Breast epithelium (tissue), 4 donors: ENCODE measurements at regions not wholly inside any gene's neighbourhood (a gene's known extent, or its start where the extent isn't known, plus 50 kb on each side); places are given as distances from the start of the nearest gene placed in this dataset.

Experiments used
- DNase-seq, 2 donors: peaks; one replicate each; pipeline ENCODE4 v3.0.0-alpha.2; 2019; ENCODE audit warnings: low spot score in 2 of 2
- H3K27ac ChIP-seq, 2 donors: fragments of 200-600 bp; sonication (generic) in 1 of 2; one replicate each; pipeline ENCODE4 v1.5.1; 2016 to 2019; ENCODE audit warnings: mild to moderate bottlenecking in 1 of 2
- H3K27me3 ChIP-seq, 2 donors: fragments of 200-600 bp; sonication (generic) in 1 of 2; one replicate each; pipeline versions ENCODE4 v1.5.1 to v1.6.0; 2017 to 2019; ENCODE audit warnings: control low read depth in 1 of 2, mild to moderate bottlenecking in 1 of 2
- H3K36me3 ChIP-seq: fragments of 200-600 bp; one replicate; pipeline ENCODE4 v1.5.1; 2019
- H3K4me1 ChIP-seq, 2 donors: fragments of 200-600 bp; sonication (generic); one replicate each; pipeline ENCODE4 v1.5.1; 2016 to 2019; ENCODE audit warnings: control low read depth in 1 of 2
- H3K4me3 ChIP-seq, 3 donors: fragments of 200-600 bp; sonication (generic); 1 replicate in 2 of 3; 2 replicates in 1 of 3; pipeline ENCODE4 v1.5.1; 2016 to 2019; ENCODE audit warnings: mild to moderate bottlenecking in 3 of 3, moderate library complexity in 2 of 3
- H3K9me3 ChIP-seq, 2 donors: fragments of 200-600 bp; sonication (generic) in 1 of 2; one replicate each; pipeline ENCODE4 v1.5.1; 2016 to 2019; ENCODE audit warnings: control low read depth in 1 of 2
- POLR2A ChIP-seq: fragments of 450-650 bp; IDR thresholded peaks from one replicate; pipeline ENCODE4 v1.6.1; 2016; ENCODE audit warnings: antibody characterized with exemption, mild to moderate bottlenecking, moderate library complexity
- POLR2AphosphoS5 ChIP-seq, 3 donors: sonication (generic); formaldehyde crosslinking; IDR thresholded peaks; one replicate each; pipeline ENCODE4 v1.6.1; 2017; ENCODE audit warnings: antibody characterized with exemption in 3 of 3
- intact Hi-C: fragments of 100-400 bp; cut with DNase I; formaldehyde crosslinking; loops from one replicate; pipeline ENCODE4 v1.15.1; 2023; ENCODE audit warnings: low total_unique reads
- TF ChIP-seq, protein P1 (sequence below), 3 donors: fragments of 450-650 bp; IDR thresholded peaks; one replicate each; pipeline ENCODE4 v1.5.1; 2016 to 2017; ENCODE audit warnings: antibody characterized with exemption in 3 of 3, mild to moderate bottlenecking in 3 of 3, moderate library complexity in 3 of 3

DNA sequence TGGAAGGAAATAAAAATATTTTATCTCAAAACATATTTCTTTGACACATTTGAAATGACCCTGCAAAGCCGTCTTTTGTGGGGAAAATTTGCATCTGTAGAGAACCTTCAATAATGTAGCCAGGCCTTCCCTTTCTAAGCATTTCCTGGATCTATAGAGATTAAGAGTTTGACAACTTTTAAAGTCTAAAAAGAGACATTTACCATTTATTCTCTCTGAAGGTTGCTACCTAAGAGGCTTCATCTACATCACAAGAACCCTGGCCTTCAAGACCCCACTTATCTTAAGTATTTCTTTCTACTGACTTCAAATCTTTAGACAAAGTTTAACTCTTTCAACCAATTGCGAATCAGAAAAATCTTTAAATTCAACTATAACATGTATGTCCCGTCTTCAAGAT lies 1639.8 kb downstream of the RPA4 start:
- DNase-seq, result no peak
- intact Hi-C loops, result no loop called here
- no peak for TF ChIP-seq POLR2A
- TF ChIP-seq, protein P1, sequence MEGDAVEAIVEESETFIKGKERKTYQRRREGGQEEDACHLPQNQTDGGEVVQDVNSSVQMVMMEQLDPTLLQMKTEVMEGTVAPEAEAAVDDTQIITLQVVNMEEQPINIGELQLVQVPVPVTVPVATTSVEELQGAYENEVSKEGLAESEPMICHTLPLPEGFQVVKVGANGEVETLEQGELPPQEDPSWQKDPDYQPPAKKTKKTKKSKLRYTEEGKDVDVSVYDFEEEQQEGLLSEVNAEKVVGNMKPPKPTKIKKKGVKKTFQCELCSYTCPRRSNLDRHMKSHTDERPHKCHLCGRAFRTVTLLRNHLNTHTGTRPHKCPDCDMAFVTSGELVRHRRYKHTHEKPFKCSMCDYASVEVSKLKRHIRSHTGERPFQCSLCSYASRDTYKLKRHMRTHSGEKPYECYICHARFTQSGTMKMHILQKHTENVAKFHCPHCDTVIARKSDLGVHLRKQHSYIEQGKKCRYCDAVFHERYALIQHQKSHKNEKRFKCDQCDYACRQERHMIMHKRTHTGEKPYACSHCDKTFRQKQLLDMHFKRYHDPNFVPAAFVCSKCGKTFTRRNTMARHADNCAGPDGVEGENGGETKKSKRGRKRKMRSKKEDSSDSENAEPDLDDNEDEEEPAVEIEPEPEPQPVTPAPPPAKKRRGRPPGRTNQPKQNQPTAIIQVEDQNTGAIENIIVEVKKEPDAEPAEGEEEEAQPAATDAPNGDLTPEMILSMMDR (IDR thresholded peaks at IDR 0.05), result no peak
- TF ChIP-seq POLR2AphosphoS5 (IDR thresholded peaks at IDR 0.05), result no peak

DNA sequence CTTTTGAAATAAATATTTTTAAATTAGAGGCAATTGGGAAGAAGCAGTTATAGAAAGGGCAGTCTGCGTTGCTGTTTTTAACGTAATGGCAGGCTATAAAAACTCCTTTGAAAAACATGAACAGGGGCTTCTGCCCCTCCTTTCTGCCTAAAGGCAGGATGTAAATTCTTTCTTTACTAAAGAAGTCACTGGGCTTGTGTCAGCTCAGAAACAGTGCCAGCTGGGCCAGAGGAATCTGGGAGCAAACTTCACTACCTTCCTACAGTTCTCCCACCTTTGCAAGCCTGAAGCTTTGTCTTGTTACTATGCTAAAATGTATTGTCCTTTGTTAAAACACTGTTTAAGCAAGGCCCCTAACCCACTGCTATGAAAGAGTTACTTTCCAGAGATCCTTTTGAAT lies 1664.8 kb downstream of the RPA4 start:
- Histone ChIP-seq H3K27me3 (peaks cover 0 to 19% of the 10 kb centered on the region in 2 donors), H3K36me3 (no peaks in the 10 kb centered on the region), H3K4me1 (no peaks in the 10 kb centered on the region), H3K27ac (no peak overlapping the region), H3K4me3 (no peak overlapping the region), H3K9me3 (peaks cover 0 to 6% of the 10 kb centered on the region in 2 donors)
- TF ChIP-seq POLR2AphosphoS5 (IDR thresholded peaks at IDR 0.05) (no peak), POLR2A (no peak)
- TF ChIP-seq, protein P1 (IDR thresholded peaks at IDR 0.05), result no peak
- no peak for DNase-seq
- intact Hi-C loops, result loop anchor here (5.0 kb wide), 1 partner anchor 264 kb away; no protein-coding TSS in a partner anchor

More for the DNA sequence above, 1639.8 kb downstream of the RPA4 start:
- Histone ChIP-seq H3K9me3 (no peaks in the 10 kb centered on the region), H3K27me3 (peaks cover 0 to 10% of the 10 kb centered on the region in 2 donors), H3K27ac (no peak overlapping the region), H3K4me3 (no peak overlapping the region), H3K4me1 (no peaks in the 10 kb centered on the region), H3K36me3 (no peaks in the 10 kb centered on the region)

DNA sequence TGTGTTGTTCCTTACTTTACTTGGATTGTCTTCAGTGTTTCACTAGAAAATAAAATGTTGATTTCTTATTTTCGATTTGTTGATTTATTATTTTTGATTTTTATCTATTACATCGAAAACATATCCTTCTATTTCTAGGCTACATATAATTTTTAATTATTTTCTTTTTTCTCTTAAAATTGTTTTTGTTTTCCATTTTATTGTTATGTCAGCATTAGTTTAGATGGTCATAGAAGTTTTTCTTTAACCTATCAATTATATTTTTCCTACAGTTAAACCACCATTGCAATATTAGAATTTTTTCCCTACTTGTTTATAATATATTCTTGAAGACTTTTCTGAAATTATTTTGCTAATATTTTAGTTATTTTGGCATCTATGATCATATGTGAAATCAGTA lies 1685.1 kb downstream of the RPA4 start:
- peaks cover 0 to 9% of the 10 kb centered on the region in 2 donors for H3K27me3 ChIP-seq
- TF ChIP-seq POLR2AphosphoS5 (IDR thresholded peaks at IDR 0.05), result no peak
- TF ChIP-seq, protein P1 (IDR thresholded peaks at IDR 0.05), result no peak
- TF ChIP-seq POLR2A, result no peak
- no peak overlapping the region for H3K27ac ChIP-seq
- H3K36me3 ChIP-seq, result peaks cover 3% of the 10 kb centered on the region
- no peaks in the 10 kb centered on the region for H3K9me3 ChIP-seq
- H3K4me1 ChIP-seq, result no peaks in the 10 kb centered on the region
- DNase-seq, result no peak
- H3K4me3 ChIP-seq, result no peak overlapping the region
- intact Hi-C loops, result no loop called here

DNA sequence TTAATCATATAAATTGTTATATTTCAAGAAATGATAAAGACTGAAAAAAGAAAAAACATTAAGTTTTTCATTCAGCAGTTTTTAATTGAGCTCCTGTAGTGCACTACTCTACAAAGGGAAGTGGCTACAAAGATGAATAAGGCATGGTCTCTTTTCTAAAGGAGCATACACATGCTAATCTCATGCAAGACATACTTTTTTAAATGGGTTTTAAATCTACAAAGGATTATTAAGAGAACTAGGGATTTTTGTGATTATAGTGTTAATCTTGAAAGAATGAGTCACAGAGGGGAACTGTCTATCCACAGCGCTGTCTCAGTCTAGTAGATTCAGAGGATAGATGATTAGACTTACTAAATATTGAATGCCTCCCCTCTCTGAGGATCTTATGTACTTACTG lies 1722.2 kb downstream of the RPA4 start:
- H3K9me3 ChIP-seq, result no peaks in the 10 kb centered on the region
- no peaks in the 10 kb centered on the region for H3K36me3 ChIP-seq
- H3K4me1 ChIP-seq, result no peaks in the 10 kb centered on the region
- no peak overlapping the region for H3K4me3 ChIP-seq
- TF ChIP-seq POLR2A (no peak), POLR2AphosphoS5 (IDR thresholded peaks at IDR 0.05) (no peak)
- TF ChIP-seq, protein P1 (IDR thresholded peaks at IDR 0.05), result no peak
- no peak overlapping the region for H3K27ac ChIP-seq
- DNase-seq, result no peak
- intact Hi-C loops, result no loop called here
- H3K27me3 ChIP-seq, result peaks cover 0 to 18% of the 10 kb centered on the region in 2 donors

DNA sequence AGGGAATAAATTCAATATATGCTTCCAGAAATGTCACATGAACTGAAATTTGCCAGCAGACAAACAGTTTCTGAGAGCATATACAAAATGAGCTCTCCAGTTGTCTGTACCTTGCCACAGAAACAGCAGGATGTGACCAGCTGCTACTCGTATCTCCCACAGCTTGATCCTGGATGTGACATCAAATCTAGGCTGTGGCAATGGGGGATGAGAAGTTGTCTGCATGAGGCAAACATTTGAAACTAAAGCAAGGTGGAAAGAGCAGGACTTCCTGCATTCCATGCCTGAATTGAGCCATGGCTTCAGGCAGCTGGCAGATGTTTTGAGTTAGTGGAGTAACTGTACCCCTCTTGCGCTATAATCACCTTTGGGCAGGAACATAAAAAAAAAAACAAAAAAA lies 1724.0 kb downstream of the RPA4 start:
- Histone ChIP-seq H3K4me3 (no peak overlapping the region), H3K27me3 (peaks cover 0 to 18% of the 10 kb centered on the region in 2 donors), H3K27ac (no peak overlapping the region), H3K36me3 (no peaks in the 10 kb centered on the region), H3K9me3 (no peaks in the 10 kb centered on the region), H3K4me1 (no peaks in the 10 kb centered on the region)
- TF ChIP-seq POLR2AphosphoS5 (IDR thresholded peaks at IDR 0.05) (no peak), POLR2A (no peak)
- TF ChIP-seq, protein P1 (IDR thresholded peaks at IDR 0.05), result no peak
- intact Hi-C loops, result no loop called here
- DNase-seq, result no peak
